ENCODE measurements at regions not wholly inside any gene's neighbourhood (a gene's known extent, or its start where the extent isn't known, plus 50 kb on each side); places are given as distances from the start of the nearest gene placed in this dataset.

- DNase-seq, result no peak
These were observed 1632.0 kb downstream of the UQCRFS1 start for GRCh38 chr19:27580906-27581305.

Data from NCI-H1092 treated with DMSO at 0.1 percent for 48 hours (cell line).